ENCODE measurements at regions not wholly inside any gene's neighbourhood (a gene's known extent, or its start where the extent isn't known, plus 50 kb on each side); places are given as distances from the start of the nearest gene placed in this dataset.

DNA sequence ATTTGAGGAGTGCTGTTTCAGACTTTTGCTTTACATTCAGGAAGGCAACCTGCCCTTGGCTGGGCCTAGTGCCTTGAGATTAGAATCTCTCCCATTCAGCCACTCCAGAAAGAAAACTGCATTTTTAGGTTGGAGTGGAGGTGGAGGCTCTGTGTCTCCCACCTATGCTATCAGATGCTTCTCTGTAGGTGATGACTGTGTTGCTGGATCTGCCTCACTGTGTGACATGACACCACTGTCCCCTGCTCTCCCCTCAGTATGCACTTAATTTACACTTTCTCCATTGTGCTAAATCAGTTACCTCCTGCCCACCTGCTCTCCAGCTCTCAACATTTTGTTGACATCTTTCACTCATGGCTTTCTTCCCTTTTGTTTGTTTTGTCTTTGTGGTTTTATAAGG, 265.8 kb downstream of the TENT4A start:
- no peaks in the 10 kb centered on the region for H3K9me3 ChIP-seq (ENCODE audit: control insufficient read depth, insufficient read depth, low read depth, low read length)
- no peaks in the 10 kb centered on the region for H3K36me3 ChIP-seq (ENCODE audit: control insufficient read depth, insufficient read depth, low read length)
- no peak for TF ChIP-seq TCF7L2 (IDR thresholded peaks at IDR 0.05; ENCODE audit: low read depth, low read length)
- TF ChIP-seq, protein P1, sequence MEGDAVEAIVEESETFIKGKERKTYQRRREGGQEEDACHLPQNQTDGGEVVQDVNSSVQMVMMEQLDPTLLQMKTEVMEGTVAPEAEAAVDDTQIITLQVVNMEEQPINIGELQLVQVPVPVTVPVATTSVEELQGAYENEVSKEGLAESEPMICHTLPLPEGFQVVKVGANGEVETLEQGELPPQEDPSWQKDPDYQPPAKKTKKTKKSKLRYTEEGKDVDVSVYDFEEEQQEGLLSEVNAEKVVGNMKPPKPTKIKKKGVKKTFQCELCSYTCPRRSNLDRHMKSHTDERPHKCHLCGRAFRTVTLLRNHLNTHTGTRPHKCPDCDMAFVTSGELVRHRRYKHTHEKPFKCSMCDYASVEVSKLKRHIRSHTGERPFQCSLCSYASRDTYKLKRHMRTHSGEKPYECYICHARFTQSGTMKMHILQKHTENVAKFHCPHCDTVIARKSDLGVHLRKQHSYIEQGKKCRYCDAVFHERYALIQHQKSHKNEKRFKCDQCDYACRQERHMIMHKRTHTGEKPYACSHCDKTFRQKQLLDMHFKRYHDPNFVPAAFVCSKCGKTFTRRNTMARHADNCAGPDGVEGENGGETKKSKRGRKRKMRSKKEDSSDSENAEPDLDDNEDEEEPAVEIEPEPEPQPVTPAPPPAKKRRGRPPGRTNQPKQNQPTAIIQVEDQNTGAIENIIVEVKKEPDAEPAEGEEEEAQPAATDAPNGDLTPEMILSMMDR (IDR thresholded peaks at IDR 0.05) = no peak
- no peak for TF ChIP-seq POLR2AphosphoS5 (IDR thresholded peaks at IDR 0.05; ENCODE audit: low read depth, low read length)
- TF ChIP-seq, protein P2, sequence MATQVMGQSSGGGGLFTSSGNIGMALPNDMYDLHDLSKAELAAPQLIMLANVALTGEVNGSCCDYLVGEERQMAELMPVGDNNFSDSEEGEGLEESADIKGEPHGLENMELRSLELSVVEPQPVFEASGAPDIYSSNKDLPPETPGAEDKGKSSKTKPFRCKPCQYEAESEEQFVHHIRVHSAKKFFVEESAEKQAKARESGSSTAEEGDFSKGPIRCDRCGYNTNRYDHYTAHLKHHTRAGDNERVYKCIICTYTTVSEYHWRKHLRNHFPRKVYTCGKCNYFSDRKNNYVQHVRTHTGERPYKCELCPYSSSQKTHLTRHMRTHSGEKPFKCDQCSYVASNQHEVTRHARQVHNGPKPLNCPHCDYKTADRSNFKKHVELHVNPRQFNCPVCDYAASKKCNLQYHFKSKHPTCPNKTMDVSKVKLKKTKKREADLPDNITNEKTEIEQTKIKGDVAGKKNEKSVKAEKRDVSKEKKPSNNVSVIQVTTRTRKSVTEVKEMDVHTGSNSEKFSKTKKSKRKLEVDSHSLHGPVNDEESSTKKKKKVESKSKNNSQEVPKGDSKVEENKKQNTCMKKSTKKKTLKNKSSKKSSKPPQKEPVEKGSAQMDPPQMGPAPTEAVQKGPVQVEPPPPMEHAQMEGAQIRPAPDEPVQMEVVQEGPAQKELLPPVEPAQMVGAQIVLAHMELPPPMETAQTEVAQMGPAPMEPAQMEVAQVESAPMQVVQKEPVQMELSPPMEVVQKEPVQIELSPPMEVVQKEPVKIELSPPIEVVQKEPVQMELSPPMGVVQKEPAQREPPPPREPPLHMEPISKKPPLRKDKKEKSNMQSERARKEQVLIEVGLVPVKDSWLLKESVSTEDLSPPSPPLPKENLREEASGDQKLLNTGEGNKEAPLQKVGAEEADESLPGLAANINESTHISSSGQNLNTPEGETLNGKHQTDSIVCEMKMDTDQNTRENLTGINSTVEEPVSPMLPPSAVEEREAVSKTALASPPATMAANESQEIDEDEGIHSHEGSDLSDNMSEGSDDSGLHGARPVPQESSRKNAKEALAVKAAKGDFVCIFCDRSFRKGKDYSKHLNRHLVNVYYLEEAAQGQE (IDR thresholded peaks at IDR 0.05; ENCODE audit: insufficient read depth in 1 of 2, low read depth in 2 of 2, low read length in 1 of 2) = no peak
- TF ChIP-seq SIN3A (IDR thresholded peaks at IDR 0.05; ENCODE audit: borderline replicate concordance, insufficient read depth, low read depth, low read length) = no peak
- no peak overlapping the region for H3K27ac ChIP-seq (ENCODE audit: low read length)
- in situ Hi-C loops (cut with HindIII; ENCODE audit: low pct_unique_long_range_greater_than_20kb, low sequenced_read_pairs) (no loop called here), intact Hi-C loops (cut with micrococcal nuclease; ENCODE audit: unreplicated experiment) (no loop called here)
- ChIA-PET POLR2A (no interaction called here), CTCF (no interaction called here)
- no peak overlapping the region for H3K4me3 ChIP-seq (ENCODE audit: low read depth in 2 of 2, low read length in 2 of 2)
- no peaks in the 10 kb centered on the region for H3K27me3 ChIP-seq (ENCODE audit: control insufficient read depth, insufficient read depth, low read length)
- DNase-seq (ENCODE audit: low read depth, low spot score) (no peak), ATAC-seq (no peak)
- no peaks in the 10 kb centered on the region for H3K4me1 ChIP-seq (ENCODE audit: control insufficient read depth, insufficient read depth, low read length)
- no TSS peak for BruUV-seq (replicated peaks)

DNA sequence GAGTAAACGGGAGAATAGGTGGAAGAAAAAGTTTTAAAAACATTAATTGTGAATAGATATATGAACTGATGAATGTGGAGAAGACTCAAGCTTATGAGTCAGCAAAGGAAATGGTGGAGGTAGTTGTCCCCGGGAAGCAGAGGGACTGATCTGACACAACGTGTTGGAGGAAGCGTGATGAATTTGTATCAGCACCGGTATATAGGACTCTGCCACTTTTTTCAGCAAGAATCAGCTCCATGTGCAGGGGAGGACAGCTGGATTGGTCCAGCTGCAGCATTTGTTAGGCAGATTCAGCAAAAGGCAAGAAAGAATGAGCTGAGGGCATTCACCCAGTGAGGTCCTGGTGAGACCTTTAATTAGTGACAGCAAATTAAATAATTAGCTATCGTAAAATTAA, 276.0 kb downstream of the TENT4A start:
- ATAC-seq (no peak), DNase-seq (ENCODE audit: low read depth, low spot score) (no peak)
- TF ChIP-seq SIN3A (IDR thresholded peaks at IDR 0.05; ENCODE audit: borderline replicate concordance, insufficient read depth, low read depth, low read length) (no peak), POLR2AphosphoS5 (IDR thresholded peaks at IDR 0.05; ENCODE audit: low read depth, low read length) (no peak)
- TF ChIP-seq, protein P2 (IDR thresholded peaks at IDR 0.05; ENCODE audit: insufficient read depth in 1 of 2, low read depth in 2 of 2, low read length in 1 of 2) = no peak
- no peaks in the 10 kb centered on the region for H3K36me3 ChIP-seq (ENCODE audit: control insufficient read depth, insufficient read depth, low read length)
- BruUV-seq (replicated peaks) = no TSS peak
- no peaks in the 10 kb centered on the region for H3K9me3 ChIP-seq (ENCODE audit: control insufficient read depth, insufficient read depth, low read depth, low read length)
- in situ Hi-C loops (cut with HindIII; ENCODE audit: low pct_unique_long_range_greater_than_20kb, low sequenced_read_pairs) = no loop called here
- CTCF ChIA-PET = interaction anchor here (0.6 kb wide), 1 partner anchor 546 kb away, joined by 3 read pairs; no protein-coding TSS in a partner anchor
- no peak overlapping the region for H3K4me3 ChIP-seq (ENCODE audit: low read depth in 2 of 2, low read length in 2 of 2)
- POLR2A ChIA-PET = no interaction called here
- intact Hi-C loops (cut with micrococcal nuclease; ENCODE audit: unreplicated experiment) = no loop called here
- H3K27me3 ChIP-seq (ENCODE audit: control insufficient read depth, insufficient read depth, low read length) = no peaks in the 10 kb centered on the region
- no peak overlapping the region for H3K27ac ChIP-seq (ENCODE audit: low read length)
- no peaks in the 10 kb centered on the region for H3K4me1 ChIP-seq (ENCODE audit: control insufficient read depth, insufficient read depth, low read length)

All from Panc1 (cell line).